Epithelial cell of esophagus (primary cell): ENCODE measurements at regions not wholly inside any gene's neighbourhood (a gene's known extent, or its start where the extent isn't known, plus 50 kb on each side); places are given as distances from the start of the nearest gene placed in this dataset.
A peak's percentile ranks its signal among the peaks of the same experiment; 100 is the strongest.

Experiments used
- DNase-seq: peaks from one replicate; pipeline ENCODE4 v3.0.0; 2010; ENCODE audit warnings: low read depth
- H3K4me3 ChIP-seq: 2 replicates; pipeline ENCODE4 v1.5.1; 2011; ENCODE audit warnings: mild to moderate bottlenecking, low read length, control low read depth
- TF ChIP-seq, protein P1 (sequence below): IDR thresholded peaks from 2 replicates; pipeline ENCODE4 v1.5.1; 2011; ENCODE audit warnings: low read depth, mild to moderate bottlenecking, low read length, control low read depth, inconsistent platforms; ENCODE audit not compliant: insufficient read depth; ENCODE audit errors: missing control alignments

DNA sequence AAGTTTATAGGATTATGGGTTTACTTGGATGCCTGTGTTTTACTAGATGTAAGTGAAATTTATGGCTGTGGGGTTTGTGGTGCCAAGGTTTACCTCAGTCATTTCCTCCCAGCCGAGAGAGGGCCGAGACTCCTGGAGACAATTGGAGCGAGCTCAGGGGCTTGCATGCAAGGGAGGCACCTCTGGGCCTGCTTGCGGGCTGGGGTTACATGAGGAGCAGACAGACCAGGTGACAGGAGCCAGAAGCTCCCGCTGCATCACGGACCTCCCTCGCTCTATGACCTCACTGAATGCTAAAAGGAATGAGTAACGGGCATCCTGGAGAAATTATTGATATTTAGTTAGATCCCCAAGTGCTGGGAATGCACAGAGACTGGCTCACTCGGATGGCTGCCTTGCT lies 275.2 kb upstream of the KIRREL3 start:
- H3K4me3 ChIP-seq = no peak overlapping the region
- TF ChIP-seq, protein P1, sequence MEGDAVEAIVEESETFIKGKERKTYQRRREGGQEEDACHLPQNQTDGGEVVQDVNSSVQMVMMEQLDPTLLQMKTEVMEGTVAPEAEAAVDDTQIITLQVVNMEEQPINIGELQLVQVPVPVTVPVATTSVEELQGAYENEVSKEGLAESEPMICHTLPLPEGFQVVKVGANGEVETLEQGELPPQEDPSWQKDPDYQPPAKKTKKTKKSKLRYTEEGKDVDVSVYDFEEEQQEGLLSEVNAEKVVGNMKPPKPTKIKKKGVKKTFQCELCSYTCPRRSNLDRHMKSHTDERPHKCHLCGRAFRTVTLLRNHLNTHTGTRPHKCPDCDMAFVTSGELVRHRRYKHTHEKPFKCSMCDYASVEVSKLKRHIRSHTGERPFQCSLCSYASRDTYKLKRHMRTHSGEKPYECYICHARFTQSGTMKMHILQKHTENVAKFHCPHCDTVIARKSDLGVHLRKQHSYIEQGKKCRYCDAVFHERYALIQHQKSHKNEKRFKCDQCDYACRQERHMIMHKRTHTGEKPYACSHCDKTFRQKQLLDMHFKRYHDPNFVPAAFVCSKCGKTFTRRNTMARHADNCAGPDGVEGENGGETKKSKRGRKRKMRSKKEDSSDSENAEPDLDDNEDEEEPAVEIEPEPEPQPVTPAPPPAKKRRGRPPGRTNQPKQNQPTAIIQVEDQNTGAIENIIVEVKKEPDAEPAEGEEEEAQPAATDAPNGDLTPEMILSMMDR = no peak
- DNase-seq = no peak

DNA sequence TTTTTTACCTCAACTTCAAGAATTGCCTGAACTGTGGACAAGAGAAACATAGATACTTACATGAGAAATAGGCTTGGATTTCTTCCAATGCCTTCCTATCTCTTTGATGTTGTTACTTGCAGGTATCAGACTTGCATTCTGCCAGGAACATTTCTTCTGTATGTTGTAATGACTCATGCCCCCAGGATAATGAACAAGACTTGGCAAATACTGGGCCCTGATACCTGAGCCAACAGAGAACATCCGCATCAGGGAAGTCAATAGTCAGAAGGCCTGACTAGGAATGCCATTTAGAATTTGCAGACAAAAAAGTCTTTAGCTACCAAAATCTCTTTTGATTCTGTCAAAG lies 273.7 kb upstream of the KIRREL3 start:
- no peak overlapping the region for H3K4me3 ChIP-seq
- DNase-seq = peak; percentile 80
- TF ChIP-seq, protein P1 = no peak

DNA sequence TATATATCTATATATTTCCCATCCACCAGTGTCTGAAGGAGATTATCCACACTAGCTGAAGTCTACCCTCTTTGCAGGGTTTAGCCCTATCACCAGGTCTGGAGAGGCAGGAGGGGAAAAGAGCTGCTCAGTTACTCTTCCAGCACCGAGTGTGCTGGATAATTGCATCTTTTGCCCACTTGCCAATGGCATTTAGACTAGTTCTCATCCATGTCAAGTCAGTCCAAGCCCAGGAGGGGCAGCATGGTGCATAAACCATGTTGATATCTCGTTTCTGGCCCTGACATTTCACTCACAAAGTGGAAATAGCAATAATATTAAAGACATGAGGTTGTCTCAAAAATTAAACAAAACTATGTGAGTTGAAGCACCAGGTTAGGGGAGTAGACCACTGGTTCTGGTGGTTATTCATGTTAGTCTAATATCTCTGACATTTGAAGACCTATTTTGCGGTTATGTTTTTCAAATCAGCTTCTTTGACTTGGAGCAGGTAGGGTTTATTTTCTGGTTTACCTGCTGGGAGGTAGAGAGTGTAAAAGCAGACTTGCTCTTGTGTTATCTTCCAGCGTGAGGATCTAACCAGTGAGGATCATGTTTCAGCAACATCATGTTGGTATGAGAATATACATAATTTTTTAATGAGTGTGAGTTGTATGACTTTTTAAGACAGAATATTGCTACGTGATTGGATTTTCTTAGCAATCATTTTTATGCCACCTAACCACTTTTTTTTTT lies 273.2 kb upstream of the KIRREL3 start:
- TF ChIP-seq, protein P1 = no peak
- no peak for DNase-seq

DNA sequence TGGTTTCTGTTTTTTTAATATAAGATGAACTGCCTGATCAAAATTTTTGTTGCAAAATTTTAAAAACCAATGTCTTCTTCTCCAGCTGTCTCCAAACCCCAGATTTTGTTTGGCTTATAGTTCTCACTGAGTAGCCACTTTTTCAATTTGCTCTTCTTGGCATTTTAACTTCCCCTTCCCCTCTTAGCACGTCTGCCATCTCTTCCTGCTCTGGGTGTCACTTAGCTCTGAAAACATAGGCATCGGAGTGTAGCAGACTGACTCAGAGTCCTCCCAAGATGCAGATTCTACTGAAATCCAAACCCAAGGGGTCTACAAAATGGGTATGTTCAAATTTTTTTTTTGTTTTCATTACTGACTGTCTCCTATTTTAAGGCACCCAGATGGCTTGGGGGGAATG lies 270.3 kb upstream of the KIRREL3 start:
- DNase-seq = no peak
- TF ChIP-seq, protein P1 = no peak
- H3K4me3 ChIP-seq = no peak overlapping the region

More for the DNA sequence above, 273.2 kb upstream of the KIRREL3 start:
- H3K4me3 ChIP-seq = no peak overlapping the region

DNA sequence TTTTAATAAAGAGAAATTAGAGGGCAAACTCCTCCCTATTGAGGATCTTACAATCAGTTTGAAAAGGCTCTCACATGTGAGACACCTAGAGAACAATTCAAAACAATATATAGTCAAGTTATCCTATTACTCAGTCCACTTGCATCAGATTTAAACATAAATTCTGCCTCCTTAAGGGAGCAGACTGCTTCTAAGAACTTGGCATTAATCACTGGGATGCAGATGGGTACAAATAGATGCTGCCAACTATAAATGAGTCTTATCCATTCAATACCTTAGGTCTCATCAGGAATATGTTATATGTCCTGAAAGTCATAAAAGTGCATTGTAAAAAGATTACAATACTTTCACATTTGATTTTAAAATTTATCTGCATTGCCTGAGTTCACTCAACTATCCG lies 269.3 kb upstream of the KIRREL3 start:
- TF ChIP-seq, protein P1 = no peak
- no peak for DNase-seq

DNA sequence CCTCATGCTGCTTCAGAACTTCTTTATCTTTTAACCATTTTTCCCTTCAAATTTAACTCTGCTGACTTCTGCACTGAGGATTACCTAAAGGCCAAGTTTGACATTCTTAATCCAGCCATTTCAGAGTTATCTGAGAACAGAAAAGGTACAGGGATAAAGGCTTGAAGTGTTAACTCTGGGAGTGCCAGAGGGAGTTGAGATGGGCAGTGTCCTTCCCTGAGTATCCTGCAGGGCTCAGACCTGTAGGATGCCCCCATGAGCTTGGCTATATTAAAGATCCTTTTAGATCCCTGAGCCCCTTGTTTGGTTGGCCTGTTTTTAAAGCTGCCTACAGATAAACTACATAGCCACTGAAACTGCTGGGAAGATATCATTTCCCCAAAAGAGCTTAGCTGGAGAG lies 268.4 kb upstream of the KIRREL3 start:
- DNase-seq = no peak
- no peak overlapping the region for H3K4me3 ChIP-seq
- TF ChIP-seq, protein P1 = no peak

More for the DNA sequence above, 269.3 kb upstream of the KIRREL3 start:
- H3K4me3 ChIP-seq = no peak overlapping the region

DNA sequence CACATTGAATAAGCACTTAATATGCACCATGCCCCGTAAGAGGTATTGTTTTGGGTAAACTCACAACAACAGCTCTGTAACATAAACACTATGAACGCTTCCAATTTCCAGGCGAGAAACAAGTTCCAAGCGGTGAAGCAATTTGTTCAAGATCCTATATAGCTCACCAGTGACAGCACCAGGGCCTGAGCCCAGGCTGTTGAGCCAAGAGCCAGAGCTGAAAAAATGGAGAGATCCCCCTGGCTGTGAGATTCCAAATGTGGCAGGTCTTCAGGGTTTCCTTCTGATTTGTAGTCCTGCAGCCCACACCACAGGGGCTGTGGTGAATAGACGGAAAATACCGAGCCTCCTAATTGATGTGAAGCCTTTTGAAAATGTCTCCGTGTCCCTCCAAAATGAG lies 268.0 kb upstream of the KIRREL3 start:
- TF ChIP-seq, protein P1 = no peak
- H3K4me3 ChIP-seq = no peak overlapping the region
- DNase-seq = no peak
